ENCODE measurements at regions not wholly inside any gene's neighbourhood (a gene's known extent, or its start where the extent isn't known, plus 50 kb on each side); places are given as distances from the start of the nearest gene placed in this dataset.

DNA sequence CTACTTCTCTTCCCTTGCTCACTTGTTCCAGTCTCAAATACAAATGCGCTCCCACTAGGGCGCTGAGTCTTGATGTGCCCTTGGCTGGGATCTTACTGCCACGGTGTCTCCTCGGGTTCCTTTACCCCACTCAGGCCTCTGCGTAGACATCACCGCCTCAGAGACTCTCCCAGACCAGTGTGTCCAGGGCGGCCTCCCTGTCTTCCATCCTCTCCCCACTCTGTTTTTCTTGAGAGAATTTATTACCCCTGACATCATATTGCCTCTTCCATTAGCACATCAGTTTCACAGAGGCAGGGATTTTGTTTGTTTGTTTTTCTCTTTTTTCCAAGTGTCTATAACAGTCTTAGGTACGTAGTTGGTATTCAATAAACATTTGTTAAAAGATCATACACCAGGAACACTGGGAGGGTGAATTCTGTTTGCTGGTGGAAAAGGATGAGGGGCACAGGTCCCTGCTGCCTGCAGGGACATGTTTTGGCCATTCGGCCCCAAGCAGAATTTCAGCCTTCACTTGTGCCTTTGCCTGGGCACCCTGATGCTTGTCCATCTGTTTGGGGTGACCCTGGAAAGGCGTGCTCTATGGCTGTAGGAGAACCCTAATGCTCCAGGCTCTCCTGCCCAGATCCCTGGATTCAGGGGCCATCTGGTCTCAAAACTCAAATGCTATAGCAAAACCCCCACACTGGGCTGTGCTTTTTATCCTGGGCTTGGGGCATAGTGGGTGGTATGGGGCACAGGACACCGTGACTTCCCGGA is 55.0 kb downstream of the RPL37A start:
- DNase-seq: no peak

DNA sequence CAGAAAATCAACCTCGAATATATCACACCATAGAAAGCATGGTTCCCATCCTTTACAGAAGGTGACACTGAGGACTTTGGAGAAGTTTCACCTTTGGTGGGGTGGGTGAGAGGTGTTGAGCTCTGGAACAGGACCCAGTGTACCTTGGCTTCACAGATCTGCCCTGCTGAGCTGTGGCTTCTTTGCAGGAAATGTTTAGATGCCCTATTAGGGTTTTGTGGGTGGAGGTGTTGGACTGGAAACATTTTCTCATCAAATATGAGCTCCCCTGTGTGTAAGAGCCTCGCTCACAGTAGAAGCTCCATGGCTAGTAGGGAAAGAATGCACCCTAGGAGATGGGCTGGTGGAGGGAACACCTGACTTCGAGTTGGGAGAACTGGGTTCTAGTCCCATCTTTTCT is 55.6 kb downstream of the RPL37A start:
- no peak for DNase-seq

DNA sequence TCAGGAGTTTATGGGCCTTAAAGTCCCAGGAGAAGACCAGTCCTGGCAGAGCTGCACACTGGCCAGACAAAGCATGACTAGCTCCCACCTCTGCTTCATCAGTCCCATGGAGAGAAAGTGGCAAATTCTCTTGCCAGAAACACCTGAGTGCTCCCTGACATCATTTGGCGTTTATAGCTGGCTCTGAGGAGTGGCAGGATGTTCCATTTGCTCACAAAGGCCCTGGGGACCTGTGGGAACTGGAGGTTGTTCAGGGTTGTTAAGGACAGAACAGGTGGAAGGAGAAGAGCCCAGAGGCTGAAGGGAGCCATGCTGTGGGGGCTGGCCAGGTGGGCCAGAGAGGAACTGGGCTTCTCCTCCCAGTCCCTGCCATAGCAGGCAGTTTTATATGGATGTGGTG is 56.1 kb downstream of the RPL37A start:
- DNase-seq: no peak

DNA sequence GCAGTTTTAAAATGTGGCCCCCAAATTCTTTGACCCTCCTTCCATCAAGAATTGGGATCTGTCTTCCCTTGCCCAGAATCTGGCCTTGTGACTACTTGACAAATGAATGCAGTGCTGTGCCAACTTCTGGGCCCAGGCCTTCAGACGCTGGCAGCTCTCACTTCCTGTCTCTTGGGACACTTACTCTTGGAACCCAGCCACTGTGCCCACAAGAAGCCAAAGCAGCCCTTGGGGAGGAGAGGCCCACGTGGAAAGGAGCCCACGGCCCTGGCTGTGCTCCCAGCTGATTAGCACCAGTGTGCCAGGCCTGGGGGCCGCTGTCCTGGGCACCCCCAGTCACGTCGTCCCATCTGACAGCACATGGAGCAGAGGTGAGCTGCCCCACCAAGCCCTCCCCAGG is 56.6 kb downstream of the RPL37A start:
- peak; percentile 27 for DNase-seq

DNA sequence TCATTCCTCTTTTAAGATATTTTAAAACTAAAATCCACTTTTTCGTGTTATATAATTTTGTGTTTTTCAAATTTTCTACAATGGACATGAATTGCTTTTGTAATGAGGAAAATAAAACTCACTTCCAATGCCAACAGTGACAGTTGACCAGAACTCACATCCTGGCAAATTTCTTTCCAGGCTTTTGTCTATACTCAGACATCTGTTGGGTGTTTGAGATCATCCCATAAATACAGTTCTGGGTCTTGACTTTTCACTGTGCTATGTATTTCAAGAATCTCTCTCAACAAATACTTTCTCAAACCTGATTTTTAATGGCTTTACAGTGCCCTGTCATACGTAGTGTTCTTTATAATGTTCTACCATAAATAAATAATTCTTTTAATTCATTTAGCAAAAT is 57.6 kb downstream of the RPL37A start:
- no peak for DNase-seq

DNA sequence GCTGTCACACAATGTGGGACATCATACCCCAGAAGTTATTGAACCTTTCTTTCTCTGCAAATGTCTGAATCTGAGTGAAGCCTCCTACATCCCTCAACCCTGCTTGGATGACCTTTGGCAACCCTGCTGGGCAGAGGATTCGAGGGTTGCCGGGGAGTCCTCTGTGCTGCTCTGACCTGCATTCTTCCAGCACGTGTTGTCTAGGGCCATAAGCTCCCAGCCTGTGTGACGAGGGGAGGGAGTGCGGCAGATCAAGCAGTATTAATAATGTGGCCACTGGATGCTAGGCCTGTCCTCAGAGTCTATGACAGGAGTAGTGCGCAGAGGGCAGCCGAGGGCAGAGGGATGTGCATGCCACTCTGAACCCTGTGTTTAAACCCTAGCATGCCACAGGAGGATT is 58.8 kb downstream of the RPL37A start:
- no peak for DNase-seq

DNA sequence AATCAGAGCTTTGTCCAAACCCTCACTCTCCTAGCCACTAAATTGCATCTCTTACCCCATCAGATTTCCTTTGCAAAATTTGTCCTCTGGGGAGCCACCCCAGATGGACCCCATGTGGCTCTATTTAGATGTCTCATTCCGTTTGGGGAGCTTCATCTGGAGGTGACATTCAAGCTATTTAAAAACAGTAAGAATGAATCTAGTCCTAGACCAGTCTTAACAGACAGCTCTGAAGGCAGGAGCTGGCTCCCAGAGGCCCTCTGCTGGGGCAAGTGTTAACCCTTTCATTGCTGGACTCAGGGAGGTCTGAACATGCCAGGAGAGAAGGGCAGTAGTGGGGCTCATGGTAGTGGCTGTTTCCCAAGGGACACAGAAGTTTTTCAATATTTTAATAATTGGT is 59.2 kb downstream of the RPL37A start:
- DNase-seq: no peak

DNA sequence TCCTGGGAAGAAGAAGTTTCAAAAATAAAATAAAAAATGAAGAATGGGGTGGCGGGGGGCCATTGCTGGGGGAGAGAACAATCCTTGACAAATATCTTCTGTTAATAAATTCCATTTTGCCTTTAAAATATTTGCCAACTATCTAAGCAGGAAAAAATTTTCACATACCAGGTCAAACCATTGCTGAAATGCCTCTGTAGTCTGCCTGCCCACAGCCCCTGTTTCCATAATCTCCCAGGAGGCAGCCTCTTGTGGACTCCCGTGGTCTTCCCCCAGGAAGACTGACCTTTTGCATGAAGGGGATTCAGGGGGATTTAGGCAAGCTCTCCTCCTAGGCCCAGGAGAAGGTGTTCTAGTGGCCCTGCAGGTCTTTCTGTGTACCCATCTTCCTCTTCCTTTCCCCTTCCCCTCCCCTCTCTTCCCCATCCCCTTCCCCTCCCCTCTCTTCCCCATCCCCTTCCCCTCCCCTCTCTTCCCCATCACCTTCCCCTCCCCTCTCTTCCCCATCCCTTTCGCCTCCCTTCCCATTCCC is 61.0 kb downstream of the RPL37A start:
- DNase-seq: no peak

DNA sequence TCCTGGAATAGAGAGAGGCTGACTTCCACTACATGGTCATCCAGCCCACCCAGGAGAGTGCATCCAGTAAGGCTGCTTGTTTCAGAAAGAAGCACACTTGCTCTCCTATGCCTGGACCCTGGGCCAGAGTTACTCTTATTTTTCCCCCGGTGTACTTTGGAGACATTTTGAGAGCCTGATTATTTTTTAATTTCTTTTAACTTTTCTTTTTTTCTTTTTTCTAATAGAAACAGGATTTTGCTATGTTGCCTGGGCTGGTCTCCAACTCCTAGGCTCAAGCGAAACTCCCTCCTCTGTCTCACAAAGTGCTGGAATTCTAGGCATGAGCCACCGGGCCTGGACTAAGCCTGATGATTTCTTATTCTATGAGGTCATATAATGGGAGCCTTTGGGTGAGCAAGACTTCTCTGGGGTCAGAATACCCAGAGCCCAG is 62.2 kb downstream of the RPL37A start:
- no peak for DNase-seq

DNA sequence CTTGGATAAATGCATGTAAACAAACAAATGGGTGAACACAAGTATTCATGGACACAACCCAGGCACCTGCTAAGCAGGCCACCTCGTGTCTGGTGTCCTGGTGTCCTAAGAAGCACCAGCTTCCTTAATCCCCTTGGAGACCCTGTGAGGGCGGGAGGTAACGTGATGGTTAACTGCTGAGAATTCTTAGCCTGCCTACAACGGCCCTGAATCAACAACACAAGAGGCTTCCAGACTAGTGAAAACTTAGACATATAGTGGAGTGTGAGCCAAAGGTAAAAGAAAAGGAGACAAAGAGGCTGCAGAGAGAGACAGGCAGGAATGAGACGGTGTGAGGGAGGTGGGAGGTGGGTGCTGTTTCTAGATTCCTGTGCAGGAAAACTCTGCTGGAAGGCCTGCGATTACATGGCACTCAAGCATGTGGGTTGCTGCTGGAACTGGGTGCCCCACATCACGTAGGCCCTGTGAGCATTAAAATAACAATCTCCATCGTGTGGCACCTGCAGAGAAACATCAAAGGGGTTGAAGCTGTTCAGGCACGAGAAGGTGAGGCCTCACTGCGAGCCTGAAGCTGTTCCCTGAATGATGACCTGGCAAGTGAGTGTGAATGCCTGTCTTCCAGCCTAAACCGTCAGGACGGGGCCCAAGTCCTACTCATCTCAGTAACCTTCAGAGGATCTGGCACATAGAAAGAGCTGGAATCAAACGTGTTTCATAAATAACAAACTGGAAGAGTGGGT is 64.2 kb downstream of the RPL37A start:
- no peak for DNase-seq

DNA sequence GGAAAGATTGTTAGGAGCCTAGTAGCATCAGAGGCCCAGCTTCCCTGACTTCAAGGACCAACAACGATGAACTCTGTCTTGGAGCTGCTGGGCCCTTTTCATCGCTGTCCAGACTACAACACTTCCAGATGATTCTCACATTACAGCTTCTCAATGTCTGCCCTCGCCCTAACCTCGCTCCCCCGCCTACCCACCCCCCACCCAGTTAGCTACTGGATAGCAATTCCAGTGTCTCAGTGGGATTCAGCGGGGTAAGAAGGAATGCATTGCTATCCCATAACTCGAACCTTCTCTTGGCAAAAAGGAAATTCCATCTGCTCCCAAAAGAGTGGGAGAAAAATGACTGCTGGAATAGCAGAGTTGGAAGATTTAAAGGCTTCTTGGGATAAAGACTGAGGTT is 65.0 kb downstream of the RPL37A start:
- no peak for DNase-seq

DNA sequence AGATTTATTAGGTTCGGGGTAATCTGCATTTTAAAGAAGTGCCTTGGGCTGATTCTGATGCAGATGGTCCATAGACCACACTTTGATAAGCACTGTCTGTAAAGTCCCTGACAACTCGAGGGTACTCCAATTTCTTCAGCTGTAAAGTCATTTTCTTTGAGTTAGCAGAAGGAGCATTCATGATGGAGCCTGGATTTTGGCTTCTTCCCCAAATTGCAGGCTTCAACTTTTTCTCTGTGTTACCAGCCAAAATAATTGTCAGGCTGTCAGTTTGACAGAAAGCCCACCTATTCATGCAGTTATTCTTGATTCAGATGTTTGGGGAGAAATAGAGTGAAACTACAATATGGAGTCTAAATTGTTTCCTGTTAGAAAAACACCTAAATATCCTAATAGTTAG is 66.0 kb downstream of the RPL37A start:
- no peak for DNase-seq

DNA sequence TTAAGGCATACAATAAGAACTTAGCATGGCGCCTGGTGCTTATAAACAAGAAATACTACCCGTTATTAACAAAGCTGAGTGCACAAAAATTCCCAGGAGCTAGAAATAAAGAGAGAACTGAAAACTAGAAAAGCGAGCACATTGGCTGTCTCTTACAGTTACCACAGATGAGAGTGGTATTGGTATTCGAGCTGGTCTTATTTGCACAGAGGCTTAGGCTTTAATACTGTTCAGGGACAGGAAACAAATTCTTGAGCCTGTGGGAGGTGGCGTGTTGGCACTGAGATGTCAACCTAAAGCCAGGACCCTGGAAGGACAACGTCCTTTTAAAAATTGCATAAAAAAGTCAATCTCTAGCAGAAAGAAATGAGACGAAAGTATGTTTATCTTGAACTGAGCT is 67.3 kb upstream of the IGFBP2 start:
- no peak for DNase-seq

DNA sequence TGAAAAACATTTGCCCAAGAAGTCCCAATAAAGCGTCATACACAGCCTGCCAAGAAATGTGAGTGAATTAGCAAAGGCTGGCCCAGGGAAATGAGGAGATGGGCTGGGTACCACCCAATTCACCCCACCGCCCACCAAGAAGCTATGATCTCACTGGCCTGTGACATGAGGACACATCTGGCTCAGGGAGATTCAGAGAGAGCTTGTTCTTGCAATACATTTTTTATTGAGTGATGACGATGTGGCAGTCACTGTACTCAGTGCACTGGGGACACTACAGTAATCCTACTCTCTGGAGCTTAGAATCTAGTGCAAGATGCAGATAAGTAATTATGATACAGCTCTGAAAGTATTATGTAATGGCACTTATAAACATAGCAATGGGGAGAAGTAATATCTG is 64.6 kb upstream of the IGFBP2 start:
- DNase-seq: no peak

DNA sequence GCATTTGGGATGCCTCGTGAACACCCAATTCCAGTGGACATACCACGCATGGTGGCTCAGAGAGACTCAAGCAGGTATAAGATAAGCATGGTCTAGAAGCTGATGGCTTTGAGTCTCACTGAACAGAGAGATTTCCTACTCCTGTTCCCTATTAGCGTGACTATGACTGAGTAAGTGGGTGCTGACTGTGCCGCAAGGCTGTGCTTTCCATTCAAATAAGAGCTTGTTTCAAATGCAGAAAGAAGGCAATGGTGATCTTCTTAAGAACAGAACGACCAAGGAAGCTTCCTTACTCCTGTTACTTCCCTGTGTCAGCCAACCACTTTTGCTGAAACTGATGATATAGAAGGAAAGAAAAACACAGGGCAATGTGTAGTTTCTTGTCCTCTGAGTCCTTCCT is 63.5 kb upstream of the IGFBP2 start:
- no peak for DNase-seq

DNA sequence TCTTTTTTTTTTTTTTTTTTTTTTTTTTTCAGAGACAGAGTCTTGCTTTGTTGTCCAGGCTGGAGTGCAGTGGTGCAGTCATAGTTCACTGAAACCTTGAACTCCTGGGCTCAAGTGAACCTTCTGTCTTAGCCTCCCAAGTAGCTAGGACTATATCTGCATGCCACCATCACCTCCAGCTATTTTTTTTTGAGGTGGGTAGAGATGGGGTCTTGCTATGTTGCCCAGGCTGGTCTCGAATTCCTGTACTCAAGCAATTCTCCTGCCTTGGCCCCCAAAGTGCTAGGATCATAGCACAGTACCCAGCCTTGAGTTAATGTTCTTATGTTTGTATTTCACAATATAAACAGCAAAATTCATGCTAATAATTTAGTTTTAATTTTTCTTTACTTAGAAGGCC is 62.9 kb upstream of the IGFBP2 start:
- no peak for DNase-seq

DNA sequence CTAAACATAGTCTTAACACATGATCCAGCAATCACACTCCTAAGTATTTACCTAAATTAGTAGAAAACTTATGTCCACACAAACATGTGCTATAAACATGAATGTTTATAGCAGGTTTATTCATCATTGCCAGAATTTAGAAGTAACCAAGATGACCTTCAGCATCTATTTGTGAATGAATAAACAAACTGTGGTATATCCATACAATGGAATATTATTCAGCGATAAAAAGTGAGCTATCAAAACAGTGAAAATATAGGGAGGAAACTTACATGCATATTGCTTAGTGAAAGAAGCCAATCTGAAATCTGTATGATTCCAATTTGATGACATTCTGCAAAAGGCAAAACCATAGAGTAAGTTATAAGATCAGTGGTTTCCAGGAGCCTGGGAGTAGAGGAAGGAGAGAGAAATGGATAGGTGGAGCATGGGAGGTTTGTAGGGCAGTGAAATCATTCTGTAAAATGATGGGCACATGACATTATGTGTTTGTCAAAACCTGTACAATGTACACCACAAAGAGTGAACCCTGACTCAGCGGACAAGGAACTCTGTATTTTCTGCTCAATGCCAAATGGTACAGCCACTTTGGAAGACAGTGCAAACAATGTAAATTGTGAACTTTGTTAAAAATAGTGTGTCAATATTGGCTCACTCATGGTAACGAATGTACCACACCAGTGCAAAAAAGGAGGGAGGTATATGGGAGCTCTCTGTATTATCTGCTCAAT is 61.9 kb upstream of the IGFBP2 start:
- no peak for DNase-seq

DNA sequence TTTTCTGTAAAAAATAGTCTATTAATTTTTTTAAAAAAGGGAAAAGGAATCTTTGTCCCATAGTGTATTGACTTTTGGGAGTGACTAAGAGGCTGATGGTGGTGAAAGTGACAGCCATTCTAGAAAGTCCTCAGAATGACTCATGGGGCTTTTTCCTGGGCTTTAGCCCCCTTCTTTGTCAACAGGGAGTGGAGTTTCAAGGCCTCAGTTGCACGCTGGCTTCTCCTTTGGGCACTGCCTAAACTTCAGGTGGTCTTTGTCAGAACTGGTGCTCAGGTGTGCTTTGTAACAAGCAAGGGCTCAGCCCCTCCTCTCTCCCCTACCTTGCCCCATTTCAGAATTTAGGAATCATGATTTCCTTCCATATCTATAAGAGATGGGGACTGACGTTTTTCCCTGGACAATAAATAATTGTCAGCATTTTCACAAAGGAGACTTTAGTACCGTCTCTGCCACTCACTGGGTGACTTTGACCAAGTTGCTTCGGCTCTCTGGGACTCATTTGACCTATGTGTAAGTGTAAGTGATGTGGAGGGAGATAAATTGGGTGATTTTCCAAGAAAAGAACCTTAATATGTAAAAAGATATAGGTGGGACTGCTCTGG is 61.2 kb upstream of the IGFBP2 start:
- peak; percentile 35 for DNase-seq

DNA sequence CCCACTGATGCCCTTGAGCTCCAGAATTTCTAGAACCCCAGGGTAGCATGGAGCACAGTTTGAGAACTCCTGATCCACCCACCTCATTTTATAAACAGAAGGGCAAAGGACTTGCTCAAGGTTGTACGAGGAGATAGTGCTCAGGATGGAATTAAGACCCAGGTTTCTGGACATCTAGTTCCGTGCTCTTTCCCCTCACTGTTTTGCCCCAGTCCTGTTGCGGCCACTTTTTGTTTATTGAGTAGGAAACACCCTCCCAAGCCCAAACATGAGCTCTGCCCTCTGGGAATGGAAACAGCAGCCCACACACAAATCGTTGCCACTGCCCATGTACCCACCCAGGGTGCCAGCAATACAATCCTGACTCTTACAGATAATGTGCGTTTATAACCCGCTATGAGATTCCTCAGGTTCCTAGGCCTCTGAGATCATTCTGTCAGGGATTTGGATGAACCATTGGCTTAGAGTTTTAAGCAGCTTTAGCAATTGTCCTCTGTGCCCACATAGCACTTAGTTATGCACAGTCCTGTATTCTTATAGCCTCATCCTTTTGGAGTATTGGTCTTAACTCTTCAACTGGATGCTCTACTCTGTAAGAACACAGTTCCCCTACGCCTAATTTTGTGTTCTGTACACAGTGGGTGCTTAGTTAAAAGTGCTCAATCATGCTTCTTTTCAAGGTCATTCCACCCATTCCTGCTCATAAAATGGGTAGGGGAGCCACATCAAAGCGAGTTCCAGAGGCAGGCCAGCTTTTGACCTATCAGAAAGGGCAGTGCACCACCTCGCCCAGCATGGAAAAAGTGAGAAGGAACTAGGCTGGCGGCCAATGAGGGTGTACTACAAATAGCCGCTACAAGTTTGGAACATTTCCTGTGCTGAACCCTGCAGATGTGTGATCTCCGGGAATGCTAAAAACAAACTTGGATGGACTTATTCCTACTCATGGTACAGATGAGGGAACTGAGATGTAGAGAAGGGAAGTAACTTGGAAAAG is 60.3 kb upstream of the IGFBP2 start:
- no peak for DNase-seq

DNA sequence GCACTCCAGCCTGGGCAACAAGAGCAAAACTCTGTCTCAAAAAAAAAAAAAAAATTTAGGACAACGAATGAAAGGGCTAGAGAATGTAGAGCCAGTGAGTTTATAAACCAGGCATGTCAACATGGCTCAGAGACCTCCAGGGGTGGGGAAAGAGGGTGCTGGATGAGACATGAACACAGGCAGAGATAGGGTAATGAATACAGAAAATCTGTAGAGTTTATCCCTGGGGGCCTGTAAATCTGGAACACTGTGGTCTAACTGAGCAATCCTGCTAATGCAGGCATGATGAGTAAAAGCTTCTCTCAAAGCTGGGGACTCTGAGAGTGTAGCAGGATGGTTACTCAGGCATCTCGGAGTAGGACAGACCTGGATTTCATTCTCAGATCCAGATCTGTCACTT is 59.2 kb upstream of the IGFBP2 start:
- DNase-seq: no peak

DNA sequence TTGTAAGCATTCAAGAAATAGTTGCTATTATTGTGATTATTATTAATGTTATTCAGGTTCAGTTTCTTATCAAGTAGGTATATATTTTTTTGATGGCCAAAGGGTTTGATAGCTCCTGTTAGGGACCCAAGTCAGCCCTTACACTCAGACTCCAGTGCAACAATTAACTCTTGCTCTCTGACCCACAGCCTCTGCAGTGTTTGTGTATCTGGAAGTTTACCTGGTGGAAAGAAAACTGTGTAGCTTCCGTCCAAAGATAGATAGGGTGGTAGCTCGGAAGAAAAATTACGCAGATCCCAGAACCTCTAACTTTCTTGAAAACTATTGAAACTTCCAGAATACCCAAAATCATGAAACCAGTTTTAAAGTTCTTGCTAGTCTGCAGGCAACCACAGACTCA is 58.6 kb upstream of the IGFBP2 start:
- DNase-seq: no peak

DNA sequence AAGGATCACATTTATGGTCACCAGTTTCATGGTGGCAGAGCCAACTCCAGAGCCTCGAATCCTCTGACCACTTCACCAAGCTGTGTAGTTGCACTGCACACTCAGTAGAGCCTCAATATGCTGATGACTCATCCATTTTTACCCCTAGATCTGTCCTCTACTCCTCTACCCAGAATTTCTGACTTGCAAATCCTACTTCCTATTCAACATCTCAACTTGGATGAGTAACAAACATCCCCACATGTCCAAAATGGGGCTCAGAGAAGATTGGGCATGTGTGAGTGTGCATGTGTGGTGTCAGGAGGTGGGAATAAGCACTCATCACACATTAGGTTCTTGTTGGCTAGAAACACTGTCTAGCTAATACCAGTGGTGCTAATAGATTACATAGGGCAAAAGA is 57.8 kb upstream of the IGFBP2 start:
- no peak for DNase-seq
